MCF 10A (cell line): ENCODE measurements at regions not wholly inside any gene's neighbourhood (a gene's known extent, or its start where the extent isn't known, plus 50 kb on each side); places are given as distances from the start of the nearest gene placed in this dataset.

ENCODE experiments used
- BruUV-seq: library from RNA; stranded (reverse); fragments of 400-500 nt; replicated peaks from 2 replicates; lab custom pipeline; 2021; lab: Mats Ljungman, UMichigan
- CTCF ChIA-PET: fragments of 300-600 bp; sonication (Branson Sonifier 250); formaldehyde crosslinking; extraction: SDS; loops from one replicate; lab custom pipeline; 2021; ENCODE audit warnings: antibody characterized with exemption, inconsistent platforms; lab: Yijun Ruan, JAX
- POLR2A ChIA-PET: fragments of 300-600, 350-650 bp; sonication (Branson Sonifier 250); formaldehyde crosslinking; extraction: SDS; loops from one replicate; lab custom pipeline; 2020; ENCODE audit warnings: antibody characterized with exemption, inconsistent platforms; lab: Yijun Ruan, JAX
- DNase-seq: peaks from one replicate; pipeline ENCODE4 v3.0.0-alpha.2; 2018; ENCODE audit not compliant: unreplicated experiment
- H3K27ac Mint-ChIP-seq: one replicate; pipeline ENCODE4 v1.8.0; 2022; ENCODE audit warnings: mild to moderate bottlenecking, low read depth, mixed read lengths; ENCODE audit not compliant: unreplicated experiment
- H3K27me3 Mint-ChIP-seq: one replicate; pipeline ENCODE4 v1.8.0; 2022; ENCODE audit warnings: mixed read lengths; ENCODE audit not compliant: insufficient read depth, unreplicated experiment
- H3K36me3 Mint-ChIP-seq: one replicate; pipeline ENCODE4 v1.8.0; 2022; ENCODE audit warnings: mild to moderate bottlenecking, moderate library complexity, mixed read lengths; ENCODE audit not compliant: insufficient read depth, unreplicated experiment
- H3K4me1 Mint-ChIP-seq: one replicate; pipeline ENCODE4 v1.8.0; 2022; ENCODE audit warnings: mixed read lengths; ENCODE audit not compliant: insufficient read depth, unreplicated experiment
- H3K4me3 Mint-ChIP-seq: one replicate; pipeline ENCODE4 v1.8.0; 2022; ENCODE audit warnings: mild to moderate bottlenecking, moderate library complexity, mixed read lengths; ENCODE audit not compliant: unreplicated experiment
- H3K9me3 Mint-ChIP-seq: one replicate; pipeline ENCODE4 v1.8.0; 2022; ENCODE audit warnings: mixed read lengths; ENCODE audit not compliant: unreplicated experiment
- CTCF ChIP-seq: fragments of 200-600 bp; IDR thresholded peaks from one replicate; pipeline ENCODE4 v1.8.0; 2022; ENCODE audit warnings: antibody characterized with exemption, mild to moderate bottlenecking; ENCODE audit not compliant: unreplicated experiment
- intact Hi-C: fragments of 100-400 bp; cut with micrococcal nuclease; formaldehyde crosslinking; loops from 2 replicates; pipeline ENCODE4 v1.14.1; 2022

GRCh38 chr4:111501946-111502345 is 643.3 kb upstream of the FAM241A start:
- DNase-seq, result no peak
- Mint-ChIP-seq H3K36me3 (no peaks in the 10 kb centered on the region), H3K27me3 (no peaks in the 10 kb centered on the region), H3K27ac (no peak overlapping the region), H3K9me3 (no peaks in the 10 kb centered on the region), H3K4me3 (no peak overlapping the region), H3K4me1 (peaks cover 9% of the 10 kb centered on the region)
- ChIA-PET CTCF (interaction anchor here (0.8 kb wide), 1 partner anchor 280 kb away, joined by 3 read pairs; no protein-coding TSS in a partner anchor), POLR2A (interaction anchor here (1.2 kb wide), 1 partner anchor 10 kb away, joined by 4 read pairs; no protein-coding TSS in a partner anchor)
- intact Hi-C loops, result no loop called here
- no peak for TF ChIP-seq CTCF
- BruUV-seq, result no TSS peak

GRCh38 chr4:111502626-111503025 is 642.6 kb upstream of the FAM241A start:
- no peak for TF ChIP-seq CTCF
- POLR2A ChIA-PET, result interaction anchor here (1.2 kb wide), 1 partner anchor 9 kb away, joined by 4 read pairs; no protein-coding TSS in a partner anchor
- no peaks in the 10 kb centered on the region for H3K9me3 Mint-ChIP-seq
- peaks cover 11% of the 10 kb centered on the region for H3K4me1 Mint-ChIP-seq
- no peak overlapping the region for H3K4me3 Mint-ChIP-seq
- intact Hi-C loops, result no loop called here
- no TSS peak for BruUV-seq
- CTCF ChIA-PET, result interaction anchor here (0.8 kb wide), 1 partner anchor 280 kb away, joined by 3 read pairs; no protein-coding TSS in a partner anchor
- H3K27ac Mint-ChIP-seq, result no peak overlapping the region
- H3K36me3 Mint-ChIP-seq, result no peaks in the 10 kb centered on the region
- H3K27me3 Mint-ChIP-seq, result no peaks in the 10 kb centered on the region
- no peak for DNase-seq

GRCh38 chr4:111506706-111507105 is 638.5 kb upstream of the FAM241A start:
- H3K4me1 Mint-ChIP-seq, result peaks cover 11% of the 10 kb centered on the region

GRCh38 chr4:111510535-111510934 is 634.7 kb upstream of the FAM241A start:
- no peaks in the 10 kb centered on the region for H3K9me3 Mint-ChIP-seq
- H3K27me3 Mint-ChIP-seq, result no peaks in the 10 kb centered on the region
- H3K36me3 Mint-ChIP-seq, result no peaks in the 10 kb centered on the region
- H3K4me1 Mint-ChIP-seq, result peaks cover 18% of the 10 kb centered on the region
- ChIA-PET POLR2A (interaction anchor here (1.0 kb wide), 1 partner anchor 61 kb away, joined by 3 read pairs; no protein-coding TSS in a partner anchor), CTCF (interaction anchor here (1.2 kb wide), 1 partner anchor 374 kb away, joined by 3 read pairs; no protein-coding TSS in a partner anchor)
- no peak overlapping the region for H3K27ac Mint-ChIP-seq
- H3K4me3 Mint-ChIP-seq, result no peak overlapping the region
- DNase-seq, result no peak
- BruUV-seq, result no TSS peak
- TF ChIP-seq CTCF, result no peak
- intact Hi-C loops, result no loop called here

More at GRCh38 chr4:111506706-111507105, 638.5 kb upstream of the FAM241A start:
- Mint-ChIP-seq H3K27ac (no peak overlapping the region), H3K36me3 (no peaks in the 10 kb centered on the region), H3K4me3 (no peak overlapping the region), H3K9me3 (no peaks in the 10 kb centered on the region), H3K27me3 (no peaks in the 10 kb centered on the region)
- no peak for TF ChIP-seq CTCF
- ChIA-PET POLR2A (no interaction called here), CTCF (interaction anchor here (0.6 kb wide), 1 partner anchor 350 kb away, joined by 4 read pairs; no protein-coding TSS in a partner anchor)
- intact Hi-C loops, result no loop called here
- BruUV-seq, result no TSS peak
- DNase-seq, result peak; percentile 15
